Endodermal cell (in vitro differentiated cells): ENCODE measurements at regions not wholly inside any gene's neighbourhood (a gene's known extent, or its start where the extent isn't known, plus 50 kb on each side); places are given as distances from the start of the nearest gene placed in this dataset.
"Not testable (repeated sequence)": the region's sequence is repeated elsewhere in the genome, so short reads cannot be mapped to it uniquely, and the experiment has no call there.

Experiments
- DNase-seq: peaks from one replicate; pipeline ENCODE4 v3.0.0-alpha.2; 2017
- H3K27ac ChIP-seq: 2 replicates; pipeline ENCODE4 v1.5.1; 2013; ENCODE audit warnings: mild to moderate bottlenecking, low read depth, low read length, moderate library complexity
- H3K27me3 ChIP-seq: 2 replicates; pipeline ENCODE4 v1.6.1; 2013; ENCODE audit warnings: mild to moderate bottlenecking, low read length, moderate library complexity; ENCODE audit not compliant: insufficient read depth, control insufficient read depth, poor library complexity, severe bottlenecking
- H3K36me3 ChIP-seq: 2 replicates; pipeline ENCODE4 v1.7.0; 2013; ENCODE audit warnings: mild to moderate bottlenecking, low read length, moderate library complexity; ENCODE audit not compliant: control insufficient read depth, insufficient read depth
- H3K4me1 ChIP-seq: one replicate; pipeline ENCODE4 v1.7.0; 2013; ENCODE audit warnings: low read length; ENCODE audit not compliant: control insufficient read depth, insufficient read depth
- H3K4me3 ChIP-seq: 2 replicates; pipeline ENCODE4 v1.5.1; 2013; ENCODE audit warnings: mild to moderate bottlenecking, low read length, moderate library complexity
- H3K9ac ChIP-seq: 2 replicates; pipeline ENCODE4 v1.6.1; 2013; ENCODE audit warnings: mild to moderate bottlenecking, low read length, moderate library complexity; ENCODE audit not compliant: poor library complexity, severe bottlenecking; ENCODE audit errors: extremely low read depth
- H3K9me3 ChIP-seq: 2 replicates; pipeline ENCODE4 v1.6.1; 2013; ENCODE audit warnings: mild to moderate bottlenecking, low read length, moderate library complexity; ENCODE audit not compliant: control insufficient read depth
- H3K27ac Mint-ChIP-seq: 2 replicates; pipeline ENCODE4 v1.8.0; 2020; ENCODE audit warnings: mixed read lengths
- H3K27me3 Mint-ChIP-seq: 2 replicates; pipeline ENCODE4 v1.8.0; 2021; ENCODE audit warnings: mild to moderate bottlenecking, mixed read lengths; ENCODE audit not compliant: insufficient read depth
- H3K36me3 Mint-ChIP-seq: 2 replicates; pipeline ENCODE4 v1.8.0; 2020; ENCODE audit warnings: low read depth, mixed read lengths
- H3K4me1 Mint-ChIP-seq: 2 replicates; pipeline ENCODE4 v1.8.0; 2020; ENCODE audit warnings: mixed read lengths
- H3K4me3 Mint-ChIP-seq: 2 replicates; pipeline ENCODE4 v1.8.0; 2020; ENCODE audit warnings: mild to moderate bottlenecking, moderate library complexity, mixed read lengths
- H3K9me3 Mint-ChIP-seq: 2 replicates; pipeline ENCODE4 v1.8.0; 2020; ENCODE audit warnings: mild to moderate bottlenecking, mixed read lengths
- CTCF ChIP-seq: fragments of 200-600 bp; sonication (generic); conservative IDR thresholded peaks from 2 replicates; pipeline ENCODE4 v1.5.0; 2021; ENCODE audit warnings: antibody characterized with exemption, mild to moderate bottlenecking
- WGBS, 2 experiments: methylation state at CpG; one replicate each; pipeline versions ENCODE4 v1.1.5 to v1.1.7; 2013; ENCODE audit warnings: missing lambda C conversion rate in 2 of 2, mixed read lengths in 1 of 2; ENCODE audit not compliant: insufficient coverage in 1 of 2, insufficient read length in 1 of 2; 5-methylcytosine and 5-hydroxymethylcytosine counted together

GRCh38 chr17:12230481-12231354, 210.0 kb downstream of the MAP2K4 start:
- peaks cover 4% of the 10 kb centered on the region for H3K27me3 Mint-ChIP-seq

GRCh38 chr17:12231355-12231682, 210.6 kb downstream of the MAP2K4 start:
- Mint-ChIP-seq H3K27ac (no peak overlapping the region), H3K36me3 (no peaks in the 10 kb centered on the region), H3K4me3 (no peak overlapping the region), H3K4me1 (peaks cover 9% of the 10 kb centered on the region), H3K9me3 (no peaks in the 10 kb centered on the region), H3K27me3 (peaks cover 2% of the 10 kb centered on the region)
- Histone ChIP-seq H3K27ac (no peak overlapping the region), H3K9me3 (no peaks in the 10 kb centered on the region), H3K36me3 (no peaks in the 10 kb centered on the region), H3K4me3 (no peak overlapping the region), H3K9ac (no peak overlapping the region), H3K4me1 (peaks cover 4% of the 10 kb centered on the region), H3K27me3 (no peaks in the 10 kb centered on the region)
- no peak for TF ChIP-seq CTCF
- 82 to 100% methylated on average over 1 to 2 of the region's 2 CpGs for WGBS, 2 experiments
- peak; percentile 42 for DNase-seq

More at GRCh38 chr17:12230481-12231354, 210.0 kb downstream of the MAP2K4 start:
- no peaks in the 10 kb centered on the region for H3K9me3 Mint-ChIP-seq
- Histone ChIP-seq H3K36me3 (no peaks in the 10 kb centered on the region), H3K27ac (no peak overlapping the region), H3K9me3 (no peaks in the 10 kb centered on the region), H3K4me3 (no peak overlapping the region), H3K4me1 (peaks cover 4% of the 10 kb centered on the region), H3K9ac (no peak overlapping the region), H3K27me3 (no peaks in the 10 kb centered on the region)
- no peak overlapping the region for H3K4me3 Mint-ChIP-seq
- DNase-seq = no peak
- WGBS, 2 experiments = 62 to 91% methylated on average over 3 to 4 of the region's 4 CpGs
- no peak overlapping the region for H3K27ac Mint-ChIP-seq
- TF ChIP-seq CTCF = no peak
- no peaks in the 10 kb centered on the region for H3K36me3 Mint-ChIP-seq
- peaks cover 9% of the 10 kb centered on the region for H3K4me1 Mint-ChIP-seq

GRCh38 chr17:12239021-12239420, 218.3 kb downstream of the MAP2K4 start:
- H3K4me1 ChIP-seq, H3K27me3 Mint-ChIP-seq, H3K9me3 Mint-ChIP-seq, H3K4me1 Mint-ChIP-seq, H3K9me3 ChIP-seq, H3K4me3 Mint-ChIP-seq, H3K27ac ChIP-seq, H3K9ac ChIP-seq, H3K36me3 ChIP-seq, H3K36me3 Mint-ChIP-seq, H3K27ac Mint-ChIP-seq, H3K27me3 ChIP-seq, H3K4me3 ChIP-seq, DNase-seq: not testable (repeated sequence)
- 93 to 97% methylated on average over 5 of the region's 5 CpGs for WGBS, 2 experiments
